GM20000 (cell line): ENCODE measurements at regions not wholly inside any gene's neighbourhood (a gene's known extent, or its start where the extent isn't known, plus 50 kb on each side); places are given as distances from the start of the nearest gene placed in this dataset.
A peak's percentile ranks its signal among the peaks of the same experiment; 100 is the strongest.
"Not testable (repeated sequence)": the region's sequence is repeated elsewhere in the genome, so short reads cannot be mapped to it uniquely, and the experiment has no call there.

Experiments
- DNase-seq: peaks from one replicate; pipeline ENCODE4 v3.0.0; 2012; ENCODE audit warnings: low spot score
- CTCF ChIP-seq: IDR thresholded peaks from 2 replicates; pipeline ENCODE4 v1.5.1; 2012; ENCODE audit warnings: mild to moderate bottlenecking, control low read depth; ENCODE audit errors: extremely low read depth, missing control alignments

GRCh38 chr1:199089393-199090122, 450.7 kb downstream of the PTPRC start:
- DNase-seq: peak; percentile 18
- no peak for TF ChIP-seq CTCF

- DNase-seq: not testable (repeated sequence)
These were observed 456.8 kb downstream of the PTPRC start for GRCh38 chr1:199095628-199096027.

GRCh38 chr1:199096591-199096990, 457.8 kb downstream of the PTPRC start:
- DNase-seq: no peak
- TF ChIP-seq CTCF: no peak

- TF ChIP-seq CTCF: no peak
- DNase-seq: no peak
These were observed 459.6 kb downstream of the PTPRC start for GRCh38 chr1:199098468-199098867.

- TF ChIP-seq CTCF: no peak
- DNase-seq: no peak
These were observed 462.3 kb downstream of the PTPRC start for GRCh38 chr1:199101139-199101538.

- no peak for DNase-seq
- no peak for TF ChIP-seq CTCF
These were observed 462.8 kb downstream of the PTPRC start for GRCh38 chr1:199101635-199102034.

GRCh38 chr1:199102239-199102638, 463.4 kb downstream of the PTPRC start:
- no peak for TF ChIP-seq CTCF
- peak; percentile 11 for DNase-seq

GRCh38 chr1:199109160-199109559, 470.3 kb downstream of the PTPRC start:
- DNase-seq: no peak
- no peak for TF ChIP-seq CTCF
